HG02678 (cell line): ENCODE measurements at regions not wholly inside any gene's neighbourhood (a gene's known extent, or its start where the extent isn't known, plus 50 kb on each side); places are given as distances from the start of the nearest gene placed in this dataset.
"Not testable (repeated sequence)": the region's sequence is repeated elsewhere in the genome, so short reads cannot be mapped to it uniquely, and the experiment has no call there.

Experiments
- ATAC-seq: cut with Tn5 transposase; IDR thresholded peaks from one replicate; pipeline ENCODE4 v1.9.1; 2021; ENCODE audit warnings: mild to moderate bottlenecking, moderate library complexity; ENCODE audit not compliant: unreplicated experiment

- not testable (repeated sequence) for ATAC-seq
Measured at GRCh38 chr12:131431126-131431655, 279.7 kb upstream of the SFSWAP start.

GRCh38 chr12:131432532-131433260 is 278.2 kb upstream of the SFSWAP start:
- ATAC-seq = no peak

- ATAC-seq = no peak
Measured at GRCh38 chr12:131434208-131435125, 276.4 kb upstream of the SFSWAP start.

GRCh38 chr12:131436922-131437705 is 273.8 kb upstream of the SFSWAP start:
- no peak for ATAC-seq

GRCh38 chr12:131437706-131438492 is 273.0 kb upstream of the SFSWAP start:
- ATAC-seq = no peak

GRCh38 chr12:131438493-131438835 is 272.4 kb upstream of the SFSWAP start:
- not testable (repeated sequence) for ATAC-seq

- no peak for ATAC-seq
Measured at GRCh38 chr12:131438881-131439280, 272.0 kb upstream of the SFSWAP start.

GRCh38 chr12:131439752-131440151 is 271.1 kb upstream of the SFSWAP start:
- ATAC-seq = not testable (repeated sequence)

GRCh38 chr12:131440209-131441059 is 270.5 kb upstream of the SFSWAP start:
- ATAC-seq = not testable (repeated sequence)

GRCh38 chr12:131441060-131441396 is 269.9 kb upstream of the SFSWAP start:
- ATAC-seq = no peak

GRCh38 chr12:131441638-131442336 is 269.1 kb upstream of the SFSWAP start:
- no peak for ATAC-seq

- ATAC-seq = no peak
Measured at GRCh38 chr12:131442337-131442918, 268.5 kb upstream of the SFSWAP start.

GRCh38 chr12:131443019-131444000 is 267.6 kb upstream of the SFSWAP start:
- ATAC-seq = no peak

GRCh38 chr12:131444220-131445164 is 266.4 kb upstream of the SFSWAP start:
- ATAC-seq = peak; percentile 10

- peak; percentile 57 for ATAC-seq
Measured at GRCh38 chr12:131445184-131445774, 265.6 kb upstream of the SFSWAP start.

- ATAC-seq = no peak
Measured at GRCh38 chr12:131445795-131446194, 265.1 kb upstream of the SFSWAP start.
